Endothelial cell of umbilical vein (primary cell): ENCODE measurements at regions not wholly inside any gene's neighbourhood (a gene's known extent, or its start where the extent isn't known, plus 50 kb on each side); places are given as distances from the start of the nearest gene placed in this dataset.

Experiments used
- BruUV-seq: library from RNA; stranded (reverse); fragments of 400-500 nt; replicated peaks from 2 replicates; lab custom pipeline; 2021; lab: Mats Ljungman, UMichigan
- CTCF ChIA-PET: fragments of 300-600, 350-600 bp; sonication (Branson Sonifier 250); formaldehyde crosslinking; loops from one replicate; lab custom pipeline; 2021; ENCODE audit warnings: antibody characterized with exemption, inconsistent platforms; lab: Charles Lee
- POLR2A ChIA-PET: fragments of 300-600, 350-600 bp; sonication (Branson Sonifier 250); formaldehyde crosslinking; loops from one replicate; lab custom pipeline; 2021; ENCODE audit warnings: antibody characterized with exemption, inconsistent platforms; lab: Charles Lee
- DNase-seq: peaks from one replicate; pipeline ENCODE4 v3.0.0-alpha.2; 2011; ENCODE audit warnings: low read depth, low spot score
- FAIRE-seq: peaks from 2 replicates; lab custom pipeline; 2011; peaks lifted over from hg19 to GRCh38; lab: Jason Lieb, UNC
- H2AFZ ChIP-seq: 2 replicates; pipeline ENCODE4 v1.6.0; 2012; ENCODE audit warnings: low read depth, low read length, control low read depth, inconsistent platforms
- H3K27ac ChIP-seq: 2 replicates; pipeline ENCODE4 v1.5.1; 2011; ENCODE audit warnings: low read depth, mild to moderate bottlenecking, control low read depth, low read length, moderate library complexity; ENCODE audit not compliant: insufficient read depth
- H3K27me3 ChIP-seq, 2 experiments: 2 replicates each; pipeline versions ENCODE4 v1.6.0 to v1.6.1; 2011; ENCODE audit warnings: low read length in 2 of 2, mixed read lengths in 1 of 2; ENCODE audit not compliant: control insufficient read depth in 2 of 2, insufficient read depth in 2 of 2
- H3K36me3 ChIP-seq, 2 experiments: 2 replicates in 1 of 2; 3 replicates in 1 of 2; pipeline ENCODE4 v1.5.1; 2011; ENCODE audit warnings: low read length in 2 of 2, mild to moderate bottlenecking in 1 of 2, moderate library complexity in 1 of 2; ENCODE audit not compliant: control insufficient read depth in 2 of 2, insufficient read depth in 2 of 2; ENCODE audit errors: extremely low read depth in 1 of 2
- H3K4me1 ChIP-seq: 3 replicates; pipeline ENCODE4 v1.5.1; 2011; ENCODE audit warnings: mild to moderate bottlenecking, low read length; ENCODE audit not compliant: control insufficient read depth, insufficient read depth; ENCODE audit errors: extremely low read depth
- H3K4me2 ChIP-seq: 2 replicates; pipeline ENCODE4 v1.6.1; 2011; ENCODE audit warnings: low read length, control low read depth, mixed read lengths; ENCODE audit not compliant: insufficient read depth
- H3K4me3 ChIP-seq, 3 experiments: fragments of 200-600 bp in 1 of 3; sonication (generic), shearing (Covaris generic) in 1 of 3; replicated peaks in 1 of 3; 2 replicates each; pipeline ENCODE4 v1.5.1; 2011 to 2016; ENCODE audit warnings: control low read depth in 3 of 3, low read length in 3 of 3, mild to moderate bottlenecking in 2 of 3, inconsistent platforms in 1 of 3, low read depth in 1 of 3, moderate library complexity in 1 of 3; ENCODE audit not compliant: insufficient read depth in 1 of 3
- H3K79me2 ChIP-seq: 2 replicates; pipeline ENCODE4 v1.6.0; 2012; ENCODE audit warnings: low read length, inconsistent platforms; ENCODE audit not compliant: control insufficient read depth, insufficient read depth
- H3K9ac ChIP-seq: replicated peaks from 2 replicates; pipeline ENCODE3; 2011; ENCODE audit warnings: low read length, control low read depth; ENCODE audit not compliant: insufficient read depth; ENCODE audit errors: extremely low read depth
- H3K9me1 ChIP-seq: replicated peaks from 3 replicates; pipeline ENCODE4 v1.6.0; 2011; ENCODE audit warnings: mild to moderate bottlenecking, low read length; ENCODE audit not compliant: control insufficient read depth, insufficient read depth; ENCODE audit errors: extremely low read depth
- H3K9me3 ChIP-seq: replicated peaks from 2 replicates; pipeline ENCODE4 v1.5.1; 2012; ENCODE audit warnings: low read length, inconsistent platforms; ENCODE audit not compliant: control insufficient read depth, insufficient read depth
- H4K20me1 ChIP-seq: replicated peaks from 2 replicates; pipeline ENCODE3; 2011; ENCODE audit warnings: mild to moderate bottlenecking, low read length; ENCODE audit not compliant: control insufficient read depth, insufficient read depth; ENCODE audit errors: extremely low read depth
- EZH2 ChIP-seq: IDR thresholded peaks from 2 replicates; pipeline ENCODE4 v1.6.1; 2012; ENCODE audit warnings: borderline replicate concordance, low read depth, mild to moderate bottlenecking, moderate library complexity, low read length, inconsistent platforms; ENCODE audit not compliant: severe bottlenecking
- FOS ChIP-seq: IDR thresholded peaks from 2 replicates; pipeline ENCODE4 v1.6.1; 2011; ENCODE audit warnings: mild to moderate bottlenecking, low read length, moderate library complexity, borderline replicate concordance; ENCODE audit not compliant: insufficient read depth
- GATA2 ChIP-seq: IDR thresholded peaks from 2 replicates; pipeline ENCODE4 v1.7.0; 2011; ENCODE audit warnings: low read depth, mild to moderate bottlenecking, moderate library complexity, mixed read lengths, low read length; ENCODE audit not compliant: insufficient read length, insufficient read depth
- JUN ChIP-seq: IDR thresholded peaks from 2 replicates; pipeline ENCODE4 v1.6.1; 2011; ENCODE audit warnings: borderline replicate concordance, low read depth; ENCODE audit not compliant: insufficient read length, insufficient read depth
- MYC ChIP-seq: IDR thresholded peaks from one replicate; pipeline ENCODE4 v1.6.1; 2011; ENCODE audit warnings: mild to moderate bottlenecking, low read depth, low read length
- POLR2A ChIP-seq: IDR thresholded peaks from 2 replicates; pipeline ENCODE4 v1.6.1; 2012; ENCODE audit warnings: low read depth, mild to moderate bottlenecking, control low read depth, low read length
- POLR2AphosphoS5 ChIP-seq: IDR thresholded peaks from 2 replicates; pipeline ENCODE4 v1.6.1; 2012; ENCODE audit warnings: low read depth, mild to moderate bottlenecking, control low read depth, low read length, moderate library complexity; ENCODE audit not compliant: insufficient read depth
- dilution Hi-C: fragments of 300-500 bp; cut with MboI; formaldehyde crosslinking; loops from one replicate; pipeline ENCODE4 v1.15.0; 2019; ENCODE audit warnings: low sequenced_read_pairs; ENCODE audit not compliant: extremely low pct_ligation_motif_present
- intact Hi-C: fragments of 100-400 bp; cut with micrococcal nuclease; formaldehyde crosslinking; loops from one replicate; pipeline ENCODE4 v1.10.0; 2022
- TF ChIP-seq, protein P1 (sequence below), 2 donors: IDR thresholded peaks; 1 replicate in 1 of 2; 2 replicates in 1 of 2; pipeline ENCODE4 v1.5.1; 2011; ENCODE audit warnings: low read length in 2 of 2, mild to moderate bottlenecking in 2 of 2, moderate library complexity in 2 of 2, control low read depth in 1 of 2, inconsistent platforms in 1 of 2, low read depth in 1 of 2; ENCODE audit not compliant: insufficient read depth in 1 of 2; ENCODE audit errors: extremely low read depth in 1 of 2
- TF ChIP-seq, protein P2 (sequence below): IDR thresholded peaks from 2 replicates; pipeline ENCODE4 v1.6.1; 2011; ENCODE audit not compliant: insufficient read depth, insufficient read length

DNA sequence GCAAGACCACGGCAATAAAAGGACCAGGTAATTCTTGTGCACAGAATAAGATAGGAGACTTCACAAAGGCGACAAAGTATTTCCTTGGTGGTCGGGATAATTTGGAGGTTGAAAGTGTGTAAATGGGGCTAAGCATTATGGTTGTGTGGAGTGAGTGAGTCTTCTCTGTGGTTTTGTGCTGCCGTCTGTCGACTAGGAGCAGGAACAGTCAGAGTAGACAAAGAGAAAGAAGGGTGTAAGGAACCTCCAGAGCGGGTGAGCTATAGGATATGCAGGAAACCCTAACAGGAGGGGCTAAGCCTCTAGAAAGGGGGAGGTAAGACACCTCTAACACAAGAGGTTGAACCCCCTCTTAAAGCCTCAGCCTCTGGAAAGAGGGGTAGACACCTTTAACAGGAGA is 201.6 kb downstream of the SH2D4B start:
- H3K9me3 ChIP-seq = no peaks in the 10 kb centered on the region
- no peaks in the 10 kb centered on the region for H3K27me3 ChIP-seq
- no peak overlapping the region for H2AFZ ChIP-seq
- no peak overlapping the region for H3K4me3 ChIP-seq
- no peaks in the 10 kb centered on the region for H3K9me1 ChIP-seq
- no peaks in the 10 kb centered on the region for H3K79me2 ChIP-seq
- dilution Hi-C loops (no loop called here), intact Hi-C loops (no loop called here)
- ChIA-PET CTCF (no interaction called here), POLR2A (no interaction called here)
- no peaks in the 10 kb centered on the region for H3K4me1 ChIP-seq
- H3K4me2 ChIP-seq = no peak overlapping the region
- H3K9ac ChIP-seq = no peak overlapping the region
- H3K27ac ChIP-seq = no peak overlapping the region
- FAIRE-seq (no peak), DNase-seq (no peak)
- BruUV-seq = no TSS peak
- TF ChIP-seq POLR2AphosphoS5 (no peak), MYC (no peak), FOS (no peak), JUN (no peak), GATA2 (no peak), EZH2 (no peak), POLR2A (no peak)
- TF ChIP-seq, protein P1, sequence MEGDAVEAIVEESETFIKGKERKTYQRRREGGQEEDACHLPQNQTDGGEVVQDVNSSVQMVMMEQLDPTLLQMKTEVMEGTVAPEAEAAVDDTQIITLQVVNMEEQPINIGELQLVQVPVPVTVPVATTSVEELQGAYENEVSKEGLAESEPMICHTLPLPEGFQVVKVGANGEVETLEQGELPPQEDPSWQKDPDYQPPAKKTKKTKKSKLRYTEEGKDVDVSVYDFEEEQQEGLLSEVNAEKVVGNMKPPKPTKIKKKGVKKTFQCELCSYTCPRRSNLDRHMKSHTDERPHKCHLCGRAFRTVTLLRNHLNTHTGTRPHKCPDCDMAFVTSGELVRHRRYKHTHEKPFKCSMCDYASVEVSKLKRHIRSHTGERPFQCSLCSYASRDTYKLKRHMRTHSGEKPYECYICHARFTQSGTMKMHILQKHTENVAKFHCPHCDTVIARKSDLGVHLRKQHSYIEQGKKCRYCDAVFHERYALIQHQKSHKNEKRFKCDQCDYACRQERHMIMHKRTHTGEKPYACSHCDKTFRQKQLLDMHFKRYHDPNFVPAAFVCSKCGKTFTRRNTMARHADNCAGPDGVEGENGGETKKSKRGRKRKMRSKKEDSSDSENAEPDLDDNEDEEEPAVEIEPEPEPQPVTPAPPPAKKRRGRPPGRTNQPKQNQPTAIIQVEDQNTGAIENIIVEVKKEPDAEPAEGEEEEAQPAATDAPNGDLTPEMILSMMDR (IDR thresholded peaks at IDR 0.05; ENCODE audit: extremely low read depth in 1 of 2, insufficient read depth in 1 of 2, low read depth in 1 of 2, low read length in 2 of 2) = no peak
- TF ChIP-seq, protein P2, sequence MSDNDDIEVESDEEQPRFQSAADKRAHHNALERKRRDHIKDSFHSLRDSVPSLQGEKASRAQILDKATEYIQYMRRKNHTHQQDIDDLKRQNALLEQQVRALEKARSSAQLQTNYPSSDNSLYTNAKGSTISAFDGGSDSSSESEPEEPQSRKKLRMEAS = no peak
- no peaks in the 10 kb centered on the region for H3K36me3 ChIP-seq
- no peaks in the 10 kb centered on the region for H4K20me1 ChIP-seq
